Neural cell (in vitro differentiated cells): ENCODE measurements at regions not wholly inside any gene's neighbourhood (a gene's known extent, or its start where the extent isn't known, plus 50 kb on each side); places are given as distances from the start of the nearest gene placed in this dataset.

Experiments
- H2AFZ ChIP-seq: fragments of 200-600, 300-800 bp; sonication (generic), shearing (Covaris generic); 2 replicates; pipeline ENCODE4 v1.6.0; 2014; ENCODE audit warnings: low read depth, mild to moderate bottlenecking, antibody characterized with exemption, low read length, moderate library complexity
- H3F3A ChIP-seq: fragments of 200-600 bp; shearing (Covaris generic); 2 replicates; pipeline ENCODE4 v1.6.1; 2016; ENCODE audit warnings: mild to moderate bottlenecking, moderate library complexity, mixed read lengths, antibody characterized with exemption, low read length; ENCODE audit not compliant: insufficient read depth, poor library complexity, severe bottlenecking
- H3K27ac ChIP-seq: fragments of 200-600, 300-800 bp; sonication (generic), shearing (Covaris generic); 2 replicates; pipeline ENCODE4 v1.5.1; 2014; ENCODE audit warnings: mild to moderate bottlenecking, low read length, moderate library complexity
- H3K27me3 ChIP-seq: fragments of 300-800, 200-600 bp; sonication (generic), shearing (Covaris generic); 2 replicates; pipeline ENCODE4 v1.6.0; 2014; ENCODE audit warnings: mild to moderate bottlenecking, low read depth, low read length, moderate library complexity; ENCODE audit not compliant: insufficient read depth
- H3K36me3 ChIP-seq: fragments of 300-800, 200-600 bp; sonication (generic), shearing (Covaris generic); 2 replicates; pipeline ENCODE4 v1.5.1; 2014; ENCODE audit warnings: mild to moderate bottlenecking, antibody characterized with exemption, low read length, moderate library complexity; ENCODE audit not compliant: insufficient read depth
- H3K4me2 ChIP-seq: fragments of 300-800, 200-600 bp; sonication (generic), shearing (Covaris generic); 2 replicates; pipeline ENCODE4 v1.6.0; 2014; ENCODE audit warnings: mild to moderate bottlenecking, low read length
- H3K4me3 ChIP-seq: fragments of 300-800, 200-600 bp; sonication (generic), shearing (Covaris generic); 2 replicates; pipeline ENCODE4 v1.5.1; 2014; ENCODE audit warnings: mild to moderate bottlenecking, low read length, moderate library complexity
- H3K79me2 ChIP-seq: fragments of 200-600 bp; shearing (Covaris generic); replicated peaks from 2 replicates; pipeline ENCODE4 v1.6.0; 2014; ENCODE audit warnings: mild to moderate bottlenecking, low read length, moderate library complexity; ENCODE audit not compliant: insufficient read depth
- H3K9ac ChIP-seq: fragments of 300-800, 200-600 bp; sonication (generic), shearing (Covaris generic); 2 replicates; pipeline ENCODE4 v1.6.1; 2016; ENCODE audit warnings: mild to moderate bottlenecking, low read length, mixed read lengths
- H3K9me2 ChIP-seq: fragments of 200-600 bp; shearing (Covaris generic); 2 replicates; pipeline ENCODE4 v1.6.1; 2016; ENCODE audit warnings: mild to moderate bottlenecking, low read length, mixed read lengths; ENCODE audit not compliant: insufficient read depth
- H3K9me3 ChIP-seq: fragments of 200-600, 300-800 bp; sonication (generic), shearing (Covaris generic); 2 replicates; pipeline ENCODE4 v1.6.1; 2016; ENCODE audit warnings: mild to moderate bottlenecking, mixed run types, low read length, moderate library complexity, mixed read lengths
- H4K20me1 ChIP-seq: fragments of 200-600 bp; shearing (Covaris generic); 2 replicates; pipeline ENCODE4 v1.6.1; 2016; ENCODE audit warnings: mild to moderate bottlenecking, mixed run types; ENCODE audit not compliant: insufficient read depth
- CTCF ChIP-seq: fragments of 450-650 bp; IDR thresholded peaks from 2 replicates; pipeline ENCODE4 v1.5.1; 2014; ENCODE audit warnings: antibody characterized with exemption, mild to moderate bottlenecking, moderate library complexity; ENCODE audit not compliant: poor library complexity, severe bottlenecking
- EP300 ChIP-seq: fragments of 450-650 bp; conservative IDR thresholded peaks from 2 replicates; pipeline ENCODE4 v1.6.1; 2014; ENCODE audit warnings: antibody characterized with exemption, mild to moderate bottlenecking, moderate library complexity; ENCODE audit not compliant: poor library complexity, severe bottlenecking
- EZH2 ChIP-seq: fragments of 200-600, 300-800 bp; shearing (Covaris generic), sonication (generic); IDR thresholded peaks from 2 replicates; pipeline ENCODE4 v1.6.1; 2014; ENCODE audit warnings: antibody characterized with exemption, low read length, borderline replicate concordance, mild to moderate bottlenecking; ENCODE audit not compliant: insufficient read depth, poor library complexity, severe bottlenecking
- MXI1 ChIP-seq: fragments of 450-650 bp; conservative IDR thresholded peaks from 2 replicates; pipeline ENCODE4 v1.6.1; 2014; ENCODE audit warnings: antibody characterized with exemption, mild to moderate bottlenecking; ENCODE audit not compliant: poor library complexity, severe bottlenecking
- POLR2AphosphoS5 ChIP-seq: IDR thresholded peaks from 2 replicates; pipeline ENCODE4 v1.6.1; 2012
- RAD21 ChIP-seq: fragments of 450-650 bp; conservative IDR thresholded peaks from 2 replicates; pipeline ENCODE4 v1.6.1; 2014; ENCODE audit warnings: antibody characterized with exemption, mild to moderate bottlenecking, moderate library complexity
- SMC3 ChIP-seq: fragments of 450-650 bp; conservative IDR thresholded peaks from 2 replicates; pipeline ENCODE4 v1.6.1; 2014; ENCODE audit warnings: antibody characterized with exemption, mild to moderate bottlenecking, moderate library complexity; ENCODE audit not compliant: poor library complexity
- TAF1 ChIP-seq: IDR thresholded peaks from 2 replicates; pipeline ENCODE4 v1.6.1; 2012; ENCODE audit warnings: low read depth
- TF ChIP-seq, protein P1 (sequence below): IDR thresholded peaks from 2 replicates; pipeline ENCODE4 v1.6.1; 2012; ENCODE audit warnings: borderline replicate concordance

GRCh38 chr6:132100388-132100990, 149.3 kb upstream of the CCN2 start:
- Histone ChIP-seq H3K9me2 (no peaks in the 10 kb centered on the region), H3K27ac (no peak overlapping the region), H3K79me2 (no peaks in the 10 kb centered on the region), H3K36me3 (no peaks in the 10 kb centered on the region), H2AFZ (no peak overlapping the region), H3K9me3 (no peaks in the 10 kb centered on the region), H4K20me1 (no peaks in the 10 kb centered on the region), H3F3A (no peaks in the 10 kb centered on the region), H3K4me3 (no peak overlapping the region), H3K4me2 (no peak overlapping the region), H3K27me3 (no peaks in the 10 kb centered on the region), H3K9ac (no peak overlapping the region)
- TF ChIP-seq SMC3 (no peak), MXI1 (no peak), EP300 (no peak), EZH2 (no peak), RAD21 (no peak), POLR2AphosphoS5 (no peak), TAF1 (no peak), CTCF (no peak)
- TF ChIP-seq, protein P1, sequence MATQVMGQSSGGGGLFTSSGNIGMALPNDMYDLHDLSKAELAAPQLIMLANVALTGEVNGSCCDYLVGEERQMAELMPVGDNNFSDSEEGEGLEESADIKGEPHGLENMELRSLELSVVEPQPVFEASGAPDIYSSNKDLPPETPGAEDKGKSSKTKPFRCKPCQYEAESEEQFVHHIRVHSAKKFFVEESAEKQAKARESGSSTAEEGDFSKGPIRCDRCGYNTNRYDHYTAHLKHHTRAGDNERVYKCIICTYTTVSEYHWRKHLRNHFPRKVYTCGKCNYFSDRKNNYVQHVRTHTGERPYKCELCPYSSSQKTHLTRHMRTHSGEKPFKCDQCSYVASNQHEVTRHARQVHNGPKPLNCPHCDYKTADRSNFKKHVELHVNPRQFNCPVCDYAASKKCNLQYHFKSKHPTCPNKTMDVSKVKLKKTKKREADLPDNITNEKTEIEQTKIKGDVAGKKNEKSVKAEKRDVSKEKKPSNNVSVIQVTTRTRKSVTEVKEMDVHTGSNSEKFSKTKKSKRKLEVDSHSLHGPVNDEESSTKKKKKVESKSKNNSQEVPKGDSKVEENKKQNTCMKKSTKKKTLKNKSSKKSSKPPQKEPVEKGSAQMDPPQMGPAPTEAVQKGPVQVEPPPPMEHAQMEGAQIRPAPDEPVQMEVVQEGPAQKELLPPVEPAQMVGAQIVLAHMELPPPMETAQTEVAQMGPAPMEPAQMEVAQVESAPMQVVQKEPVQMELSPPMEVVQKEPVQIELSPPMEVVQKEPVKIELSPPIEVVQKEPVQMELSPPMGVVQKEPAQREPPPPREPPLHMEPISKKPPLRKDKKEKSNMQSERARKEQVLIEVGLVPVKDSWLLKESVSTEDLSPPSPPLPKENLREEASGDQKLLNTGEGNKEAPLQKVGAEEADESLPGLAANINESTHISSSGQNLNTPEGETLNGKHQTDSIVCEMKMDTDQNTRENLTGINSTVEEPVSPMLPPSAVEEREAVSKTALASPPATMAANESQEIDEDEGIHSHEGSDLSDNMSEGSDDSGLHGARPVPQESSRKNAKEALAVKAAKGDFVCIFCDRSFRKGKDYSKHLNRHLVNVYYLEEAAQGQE, result no peak

DNA sequence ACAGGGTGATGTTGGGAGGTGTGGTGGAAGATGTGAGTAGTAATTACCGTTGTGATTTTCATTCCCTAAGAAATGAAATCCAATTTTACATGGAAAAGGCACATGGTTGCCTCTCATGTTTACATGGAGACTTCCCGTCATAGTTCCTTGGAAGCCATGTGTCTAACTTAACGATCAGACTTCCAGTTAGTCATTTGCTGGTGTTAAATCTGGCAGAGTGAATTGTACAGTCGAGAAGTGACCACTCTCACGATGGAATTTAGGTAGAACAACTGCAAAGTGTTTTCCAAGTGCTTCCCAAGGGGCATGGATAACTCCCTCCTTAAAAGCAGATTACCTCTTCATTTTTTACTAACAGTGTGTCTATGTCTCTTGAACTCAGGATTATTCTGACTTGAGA, 145.8 kb upstream of the CCN2 start:
- H3K9me3 ChIP-seq, result no peaks in the 10 kb centered on the region
- H3K36me3 ChIP-seq, result no peaks in the 10 kb centered on the region
- no peak overlapping the region for H2AFZ ChIP-seq
- H3K27me3 ChIP-seq, result no peaks in the 10 kb centered on the region
- no peaks in the 10 kb centered on the region for H3K79me2 ChIP-seq
- TF ChIP-seq RAD21 (no peak), EP300 (no peak), TAF1 (no peak), SMC3 (no peak), CTCF (no peak), MXI1 (no peak), POLR2AphosphoS5 (no peak), EZH2 (no peak)
- TF ChIP-seq, protein P1, result no peak
- H3K27ac ChIP-seq, result no peak overlapping the region
- H3K9me2 ChIP-seq, result no peaks in the 10 kb centered on the region
- no peak overlapping the region for H3K4me3 ChIP-seq
- H3K4me2 ChIP-seq, result no peak overlapping the region
- H4K20me1 ChIP-seq, result no peaks in the 10 kb centered on the region
- H3F3A ChIP-seq, result no peaks in the 10 kb centered on the region
- H3K9ac ChIP-seq, result no peak overlapping the region
